Activated T-helper 1 cell treated with anti-CD3 and anti-CD28 coated beads, Interleukin-12 subunit alpha, Interleukin-12 subunit beta, Interleukin-2, Interleukin-4 antibody, amounts not matched to agents 30 ng/mL and 10 ng/mL and 1 ng/mL, durations not matched to agents 14 hours and 24 hours and 36 hours (primary cell): ENCODE measurements at regions not wholly inside any gene's neighbourhood (a gene's known extent, or its start where the extent isn't known, plus 50 kb on each side); places are given as distances from the start of the nearest gene placed in this dataset.
"Not testable (repeated sequence)": the region's sequence is repeated elsewhere in the genome, so short reads cannot be mapped to it uniquely, and the experiment has no call there.

Source experiments
- DNase-seq: peaks from one replicate; pipeline ENCODE4 v3.0.0; 2021; ENCODE audit warnings: low spot score
- H3K27ac Mint-ChIP-seq: one replicate; pipeline ENCODE4 v1.8.0; 2021; ENCODE audit warnings: mild to moderate bottlenecking, mixed read lengths
- H3K27me3 Mint-ChIP-seq: one replicate; pipeline ENCODE4 v1.8.0; 2022; ENCODE audit warnings: mild to moderate bottlenecking, moderate library complexity, mixed read lengths; ENCODE audit not compliant: insufficient read depth
- H3K36me3 Mint-ChIP-seq: one replicate; pipeline ENCODE4 v1.8.0; 2021; ENCODE audit warnings: low read depth, mixed read lengths
- H3K4me1 Mint-ChIP-seq: one replicate; pipeline ENCODE4 v1.8.0; 2021; ENCODE audit warnings: low read depth, mixed read lengths
- H3K4me3 Mint-ChIP-seq: one replicate; pipeline ENCODE4 v1.8.0; 2021; ENCODE audit warnings: mild to moderate bottlenecking, moderate library complexity, mixed read lengths
- H3K9me3 Mint-ChIP-seq: one replicate; pipeline ENCODE4 v1.8.0; 2021; ENCODE audit warnings: mixed read lengths
- intact Hi-C: fragments of 100-400 bp; cut with micrococcal nuclease; formaldehyde crosslinking; loops from one replicate; pipeline ENCODE4 v1.15.1; 2024

DNA sequence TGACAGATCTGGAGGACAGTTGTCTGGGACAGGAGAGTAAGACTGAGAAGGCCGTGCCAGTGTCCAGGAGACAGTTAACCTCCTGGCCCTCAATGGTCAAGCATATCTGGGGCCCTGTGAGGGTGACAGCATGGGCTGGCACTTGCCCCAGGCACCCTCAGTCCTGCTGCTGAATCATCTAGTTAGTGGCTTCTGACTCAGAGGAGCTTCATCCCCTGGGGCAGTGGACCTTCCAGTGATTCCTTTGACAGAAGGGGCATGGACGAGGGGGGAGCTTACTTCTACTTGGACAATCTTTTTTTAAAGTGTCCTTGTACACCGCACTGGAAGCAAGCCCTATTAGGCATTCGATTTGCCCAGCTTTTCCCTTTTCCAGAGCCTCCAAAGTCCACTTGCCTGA, 352.7 kb upstream of the TMPRSS15 start:
- intact Hi-C loops, H3K36me3 Mint-ChIP-seq, DNase-seq, H3K4me1 Mint-ChIP-seq, H3K27ac Mint-ChIP-seq, H3K4me3 Mint-ChIP-seq, H3K27me3 Mint-ChIP-seq: not testable (repeated sequence)
- peaks cover 20% of the 10 kb centered on the region for H3K9me3 Mint-ChIP-seq

- no peak overlapping the region for H3K4me3 Mint-ChIP-seq
- intact Hi-C loops, result no loop called here
- no peak for DNase-seq
- H3K9me3 Mint-ChIP-seq, result peaks cover 8% of the 10 kb centered on the region
- H3K4me1 Mint-ChIP-seq, result no peaks in the 10 kb centered on the region
- no peaks in the 10 kb centered on the region for H3K36me3 Mint-ChIP-seq
- H3K27ac Mint-ChIP-seq, result no peak overlapping the region
- no peaks in the 10 kb centered on the region for H3K27me3 Mint-ChIP-seq
Observed at GRCh38 chr21:18759267-18759666, 355.7 kb upstream of the TMPRSS15 start.

DNA sequence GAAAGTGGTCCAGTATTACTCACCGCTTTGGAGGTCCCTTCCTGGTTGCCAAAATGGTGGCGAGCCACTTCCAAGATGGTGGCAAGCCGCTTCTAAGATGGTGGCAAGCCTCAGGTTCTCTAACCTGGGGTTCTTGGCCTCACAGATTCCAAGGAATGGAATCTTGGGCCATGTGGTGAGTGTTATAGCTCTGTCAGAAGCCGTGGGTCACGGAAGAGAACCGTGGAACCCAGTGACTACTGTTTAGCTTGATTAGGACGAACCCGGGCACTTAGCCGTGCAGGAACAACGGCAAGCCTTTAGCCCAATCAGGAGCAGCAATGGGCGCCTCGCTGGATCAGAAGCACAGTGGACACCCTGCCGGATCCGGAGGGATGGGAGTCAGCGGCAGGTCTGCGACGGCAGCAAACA, 356.2 kb upstream of the TMPRSS15 start:
- no peaks in the 10 kb centered on the region for H3K27me3 Mint-ChIP-seq
- intact Hi-C loops, result no loop called here
- no peaks in the 10 kb centered on the region for H3K4me1 Mint-ChIP-seq
- H3K9me3 Mint-ChIP-seq, result peaks cover 8% of the 10 kb centered on the region
- no peaks in the 10 kb centered on the region for H3K36me3 Mint-ChIP-seq
- DNase-seq, result no peak
- no peak overlapping the region for H3K27ac Mint-ChIP-seq
- no peak overlapping the region for H3K4me3 Mint-ChIP-seq

DNA sequence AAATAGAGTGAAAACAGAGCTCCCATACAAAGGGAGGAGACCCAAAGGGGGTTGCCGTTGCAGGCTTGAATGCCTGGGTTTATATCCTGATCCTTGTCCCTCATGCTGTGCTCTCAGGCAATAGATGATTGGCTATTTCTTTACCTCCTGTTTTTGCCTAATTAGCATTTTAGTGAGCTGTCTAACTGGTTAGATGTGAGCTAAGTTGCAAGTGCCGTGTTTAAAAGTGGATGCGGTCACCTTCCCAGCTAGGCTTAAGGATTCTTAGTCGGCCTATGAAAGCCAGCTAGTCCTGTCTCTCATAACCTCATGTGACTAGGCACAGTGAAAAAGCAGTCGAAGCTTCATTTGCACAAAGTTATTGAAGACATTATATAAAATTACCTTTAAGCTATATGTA, 356.7 kb upstream of the TMPRSS15 start:
- Mint-ChIP-seq H3K27me3 (no peaks in the 10 kb centered on the region), H3K27ac (no peak overlapping the region), H3K36me3 (no peaks in the 10 kb centered on the region), H3K9me3 (peaks cover 6% of the 10 kb centered on the region), H3K4me3 (no peak overlapping the region), H3K4me1 (no peaks in the 10 kb centered on the region)
- no peak for DNase-seq
- intact Hi-C loops, result no loop called here

DNA sequence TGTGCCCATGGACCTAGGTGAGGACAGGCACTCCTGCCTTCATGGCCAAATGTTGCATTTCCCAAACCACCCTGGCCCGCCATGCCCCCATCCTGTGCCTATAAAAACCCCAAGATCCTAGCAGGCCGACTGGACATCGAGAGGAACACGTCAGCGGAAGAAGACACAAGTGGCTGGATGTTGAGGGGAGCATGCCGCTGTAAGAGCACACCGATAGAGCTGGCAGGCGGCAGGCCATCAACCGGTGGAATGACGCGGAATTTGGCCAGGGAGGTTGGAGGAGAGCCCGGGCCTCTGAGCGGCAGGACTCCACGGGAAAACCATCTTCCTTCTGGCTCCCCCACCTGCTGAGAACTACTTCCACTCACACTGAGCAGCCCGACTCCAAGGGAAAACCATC, 361.1 kb upstream of the TMPRSS15 start:
- no peaks in the 10 kb centered on the region for H3K27me3 Mint-ChIP-seq
- no peaks in the 10 kb centered on the region for H3K4me1 Mint-ChIP-seq
- H3K36me3 Mint-ChIP-seq, result no peaks in the 10 kb centered on the region
- no peak overlapping the region for H3K4me3 Mint-ChIP-seq
- intact Hi-C loops, result no loop called here
- no peak overlapping the region for H3K27ac Mint-ChIP-seq
- no peak for DNase-seq
- H3K9me3 Mint-ChIP-seq, result no peaks in the 10 kb centered on the region

GRCh38 chr21:18769599-18769998, 366.0 kb upstream of the TMPRSS15 start:
- H3K4me1 Mint-ChIP-seq, result no peaks in the 10 kb centered on the region
- H3K27me3 Mint-ChIP-seq, result no peaks in the 10 kb centered on the region
- H3K36me3 Mint-ChIP-seq, result no peaks in the 10 kb centered on the region
- no peak overlapping the region for H3K27ac Mint-ChIP-seq
- DNase-seq, result no peak
- H3K4me3 Mint-ChIP-seq, result no peak overlapping the region
- intact Hi-C loops, result no loop called here
- H3K9me3 Mint-ChIP-seq, result no peaks in the 10 kb centered on the region

DNA sequence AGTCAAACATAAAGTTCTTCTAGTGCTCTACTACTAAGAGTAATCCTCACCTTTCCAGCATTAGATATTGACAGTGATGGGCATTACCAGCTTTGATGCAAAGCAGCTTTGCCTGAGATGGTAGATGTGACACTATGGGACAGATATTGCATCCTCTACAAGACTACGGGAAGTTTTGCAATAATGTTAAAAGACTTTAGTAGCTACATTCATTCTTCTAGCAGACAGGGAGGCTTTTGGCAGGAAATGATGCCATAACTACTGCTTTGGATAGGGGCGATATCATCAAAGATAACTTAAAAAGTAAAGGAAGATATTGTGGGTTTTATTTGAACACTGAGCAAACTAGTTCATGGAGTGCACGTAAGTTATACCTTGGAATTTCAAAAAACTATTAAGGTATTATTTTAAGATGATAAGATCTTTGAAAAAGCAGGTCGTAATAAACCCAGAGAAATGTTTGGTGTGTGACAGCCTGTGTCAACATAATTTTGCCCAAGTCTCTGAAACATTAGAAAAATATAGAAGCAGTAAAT, 368.3 kb upstream of the TMPRSS15 start:
- no peaks in the 10 kb centered on the region for H3K4me1 Mint-ChIP-seq
- H3K4me3 Mint-ChIP-seq, result no peak overlapping the region
- intact Hi-C loops, result no loop called here
- no peaks in the 10 kb centered on the region for H3K27me3 Mint-ChIP-seq
- H3K27ac Mint-ChIP-seq, result no peak overlapping the region
- H3K9me3 Mint-ChIP-seq, result no peaks in the 10 kb centered on the region
- DNase-seq, result no peak
- H3K36me3 Mint-ChIP-seq, result no peaks in the 10 kb centered on the region

- no peaks in the 10 kb centered on the region for H3K9me3 Mint-ChIP-seq
- H3K27ac Mint-ChIP-seq, result no peak overlapping the region
- H3K27me3 Mint-ChIP-seq, result no peaks in the 10 kb centered on the region
- no peaks in the 10 kb centered on the region for H3K36me3 Mint-ChIP-seq
- H3K4me3 Mint-ChIP-seq, result no peak overlapping the region
- intact Hi-C loops, result no loop called here
- DNase-seq, result no peak
- no peaks in the 10 kb centered on the region for H3K4me1 Mint-ChIP-seq
Observed at GRCh38 chr21:18772404-18772803, 368.8 kb upstream of the TMPRSS15 start.

GRCh38 chr21:18772897-18773296, 369.3 kb upstream of the TMPRSS15 start:
- intact Hi-C loops, result no loop called here
- H3K36me3 Mint-ChIP-seq, result no peaks in the 10 kb centered on the region

DNA sequence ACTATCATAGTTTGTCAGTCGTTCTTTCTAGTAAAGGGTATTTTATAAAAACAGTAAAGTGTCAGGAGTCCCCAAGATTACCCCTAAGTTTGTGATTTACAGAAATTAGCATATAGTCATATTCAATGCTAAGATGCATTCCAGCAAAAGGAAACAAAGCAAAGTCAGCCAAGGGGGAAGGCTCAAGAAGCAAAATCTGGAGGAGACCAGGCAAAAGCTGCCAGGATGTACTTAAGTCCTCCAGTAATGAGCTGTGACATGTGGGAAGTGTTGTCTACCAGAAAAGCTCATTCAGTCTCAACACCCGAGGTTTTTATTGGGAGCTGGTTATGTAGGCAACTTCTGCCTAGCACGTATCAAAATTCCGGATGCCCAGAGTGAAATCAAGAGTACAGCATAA, 373.4 kb upstream of the TMPRSS15 start:
- intact Hi-C loops, result no loop called here
- H3K4me1 Mint-ChIP-seq, result no peaks in the 10 kb centered on the region
- H3K27ac Mint-ChIP-seq, result no peak overlapping the region
- peaks cover 13% of the 10 kb centered on the region for H3K9me3 Mint-ChIP-seq
- H3K27me3 Mint-ChIP-seq, result no peaks in the 10 kb centered on the region
- H3K4me3 Mint-ChIP-seq, result no peak overlapping the region
- H3K36me3 Mint-ChIP-seq, result no peaks in the 10 kb centered on the region
- no peak for DNase-seq

More at GRCh38 chr21:18772897-18773296, 369.3 kb upstream of the TMPRSS15 start:
- no peak for DNase-seq
- Mint-ChIP-seq H3K9me3 (no peaks in the 10 kb centered on the region), H3K27ac (no peak overlapping the region), H3K4me3 (no peak overlapping the region), H3K4me1 (no peaks in the 10 kb centered on the region), H3K27me3 (no peaks in the 10 kb centered on the region)

GRCh38 chr21:18782721-18783120, 379.1 kb upstream of the TMPRSS15 start:
- Mint-ChIP-seq H3K9me3 (peaks cover 18% of the 10 kb centered on the region), H3K27ac (no peak overlapping the region)
- intact Hi-C loops, result no loop called here

DNA sequence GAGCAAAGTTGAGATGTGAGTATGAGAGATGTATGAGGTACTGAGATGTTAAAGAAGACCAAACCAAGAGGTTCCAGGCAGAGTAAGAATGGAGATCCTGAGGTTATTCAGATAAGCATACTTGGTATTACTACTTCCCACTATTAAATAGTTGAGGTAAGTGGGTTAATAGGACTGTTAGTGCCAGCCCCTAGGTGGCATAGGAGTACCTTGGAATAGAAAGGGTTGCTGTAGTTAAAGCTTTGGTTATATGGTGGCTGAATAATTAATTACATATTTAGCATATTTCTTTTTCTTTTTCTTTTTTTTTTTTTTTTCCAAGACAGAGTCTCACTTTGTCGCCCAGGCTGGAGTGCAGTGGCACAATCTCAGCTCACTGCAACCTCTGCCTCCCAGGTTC, 397.9 kb upstream of the TMPRSS15 start:
- Mint-ChIP-seq H3K4me1 (no peaks in the 10 kb centered on the region), H3K4me3 (no peak overlapping the region), H3K27me3 (no peaks in the 10 kb centered on the region), H3K9me3 (peaks cover 39% of the 10 kb centered on the region), H3K36me3 (no peaks in the 10 kb centered on the region), H3K27ac (no peak overlapping the region)
- no peak for DNase-seq
- intact Hi-C loops, result no loop called here

More at GRCh38 chr21:18782721-18783120, 379.1 kb upstream of the TMPRSS15 start:
- H3K36me3 Mint-ChIP-seq, result no peaks in the 10 kb centered on the region
- H3K4me1 Mint-ChIP-seq, result no peaks in the 10 kb centered on the region
- no peak for DNase-seq
- H3K27me3 Mint-ChIP-seq, result no peaks in the 10 kb centered on the region
- H3K4me3 Mint-ChIP-seq, result no peak overlapping the region

DNA sequence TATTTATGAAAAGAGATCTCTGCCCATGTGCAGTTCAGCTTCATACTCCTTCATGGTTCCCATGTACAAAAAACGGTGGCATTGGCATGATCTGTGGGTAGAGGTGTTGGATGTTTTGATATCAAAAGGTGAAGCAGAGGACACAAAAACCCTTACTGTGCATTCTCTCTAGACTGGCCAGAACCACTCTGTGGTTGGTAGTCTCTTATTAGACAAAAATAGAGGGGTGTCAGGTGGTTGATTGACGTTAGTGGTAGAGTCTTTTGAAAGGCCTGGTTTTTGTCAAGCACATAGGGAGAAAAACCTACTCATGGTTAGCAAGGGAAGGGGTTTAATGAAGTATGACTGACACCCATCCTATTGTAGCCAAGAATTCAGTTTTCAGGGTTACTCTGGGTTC, 400.0 kb upstream of the TMPRSS15 start:
- H3K4me3 Mint-ChIP-seq, result no peak overlapping the region
- H3K27me3 Mint-ChIP-seq, result no peaks in the 10 kb centered on the region
- intact Hi-C loops, result no loop called here
- H3K27ac Mint-ChIP-seq, result no peak overlapping the region
- no peaks in the 10 kb centered on the region for H3K4me1 Mint-ChIP-seq
- H3K9me3 Mint-ChIP-seq, result peaks cover 31% of the 10 kb centered on the region
- no peak for DNase-seq
- no peaks in the 10 kb centered on the region for H3K36me3 Mint-ChIP-seq

GRCh38 chr21:18810136-18810535, 406.6 kb upstream of the TMPRSS15 start:
- Mint-ChIP-seq H3K36me3 (no peaks in the 10 kb centered on the region), H3K27ac (no peak overlapping the region), H3K27me3 (no peaks in the 10 kb centered on the region), H3K4me3 (no peak overlapping the region), H3K4me1 (no peaks in the 10 kb centered on the region), H3K9me3 (peaks cover 50% of the 10 kb centered on the region)
- DNase-seq, result no peak
- intact Hi-C loops, result no loop called here
